Karpas-422 (cell line): ENCODE measurements at regions not wholly inside any gene's neighbourhood (a gene's known extent, or its start where the extent isn't known, plus 50 kb on each side); places are given as distances from the start of the nearest gene placed in this dataset.
"Not testable (repeated sequence)": the region's sequence is repeated elsewhere in the genome, so short reads cannot be mapped to it uniquely, and the experiment has no call there.

ENCODE experiments used
- DNase-seq: peaks from one replicate; pipeline ENCODE4 v3.0.0-alpha.2; 2015
- H2AFZ ChIP-seq: fragments of 200-600 bp; sonication (generic); 2 replicates; pipeline ENCODE4 v1.6.1; 2014; ENCODE audit warnings: antibody characterized with exemption, low read length, mixed read lengths
- H3K27ac ChIP-seq: fragments of 200-600 bp; sonication (generic); 2 replicates; pipeline ENCODE4 v1.5.1; 2014; ENCODE audit warnings: mild to moderate bottlenecking, low read length, moderate library complexity
- H3K27me3 ChIP-seq: fragments of 200-600 bp; sonication (generic); 2 replicates; pipeline ENCODE4 v1.6.1; 2014; ENCODE audit warnings: low read length, mixed read lengths
- H3K36me3 ChIP-seq: fragments of 200-600 bp; sonication (generic); 2 replicates; pipeline ENCODE4 v1.6.1; 2014; ENCODE audit warnings: low read length, mixed read lengths; ENCODE audit not compliant: insufficient read depth
- H3K4me1 ChIP-seq: fragments of 200-600 bp; sonication (generic); 2 replicates; pipeline ENCODE4 v1.6.1; 2014; ENCODE audit warnings: mild to moderate bottlenecking, low read length, mixed read lengths
- H3K4me2 ChIP-seq: fragments of 200-600 bp; sonication (generic); 2 replicates; pipeline ENCODE4 v1.6.1; 2014; ENCODE audit warnings: low read length, low read depth, mild to moderate bottlenecking; ENCODE audit not compliant: poor library complexity, severe bottlenecking
- H3K4me3 ChIP-seq: fragments of 200-600 bp; sonication (generic); 2 replicates; pipeline ENCODE4 v1.5.1; 2014; ENCODE audit warnings: mild to moderate bottlenecking, antibody characterized with exemption, low read length, mixed read lengths
- H3K79me2 ChIP-seq: fragments of 200-600 bp; sonication (generic); 2 replicates; pipeline ENCODE4 v1.6.1; 2014; ENCODE audit warnings: mild to moderate bottlenecking, low read length, mixed read lengths
- H3K9ac ChIP-seq: fragments of 200-600 bp; sonication (generic); 2 replicates; pipeline ENCODE4 v1.6.0; 2014; ENCODE audit warnings: low read length
- H3K9me2 ChIP-seq: fragments of 200-600 bp; sonication (generic), shearing (Covaris generic); replicated peaks from 2 replicates; pipeline ENCODE4 v1.6.0; 2014; ENCODE audit warnings: mild to moderate bottlenecking, low read length, moderate library complexity; ENCODE audit not compliant: insufficient read depth
- H3K9me3 ChIP-seq: fragments of 300-700, 200-600 bp; sonication (generic); 2 replicates; pipeline ENCODE4 v1.6.1; 2014; ENCODE audit warnings: low read length, mixed read lengths
- H4K20me1 ChIP-seq: fragments of 200-600 bp; sonication (generic); 2 replicates; pipeline ENCODE4 v1.6.1; 2014; ENCODE audit warnings: mild to moderate bottlenecking, antibody characterized with exemption, low read length, low read depth; ENCODE audit not compliant: insufficient read depth

DNA sequence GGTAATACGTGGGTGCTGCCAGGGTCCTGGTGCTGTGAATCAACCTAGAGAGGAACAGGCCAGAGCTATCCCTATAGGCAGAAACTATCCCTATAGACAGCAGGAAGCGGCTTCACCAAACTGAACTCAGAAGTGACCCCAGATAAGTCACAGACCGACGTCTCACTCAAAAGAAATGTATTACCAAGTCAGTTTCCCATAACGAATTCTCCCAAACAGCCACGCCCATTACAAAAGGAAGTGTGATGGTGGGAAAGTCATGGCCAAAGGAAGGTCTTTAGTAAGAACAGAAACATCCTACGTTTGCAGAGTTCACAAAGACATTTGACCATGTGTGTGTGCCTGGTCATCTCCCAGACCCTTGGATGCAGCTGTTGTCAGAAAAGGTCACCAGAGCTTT, 470.8 kb upstream of the ADARB2 start:
- H2AFZ ChIP-seq = no peak overlapping the region

DNA sequence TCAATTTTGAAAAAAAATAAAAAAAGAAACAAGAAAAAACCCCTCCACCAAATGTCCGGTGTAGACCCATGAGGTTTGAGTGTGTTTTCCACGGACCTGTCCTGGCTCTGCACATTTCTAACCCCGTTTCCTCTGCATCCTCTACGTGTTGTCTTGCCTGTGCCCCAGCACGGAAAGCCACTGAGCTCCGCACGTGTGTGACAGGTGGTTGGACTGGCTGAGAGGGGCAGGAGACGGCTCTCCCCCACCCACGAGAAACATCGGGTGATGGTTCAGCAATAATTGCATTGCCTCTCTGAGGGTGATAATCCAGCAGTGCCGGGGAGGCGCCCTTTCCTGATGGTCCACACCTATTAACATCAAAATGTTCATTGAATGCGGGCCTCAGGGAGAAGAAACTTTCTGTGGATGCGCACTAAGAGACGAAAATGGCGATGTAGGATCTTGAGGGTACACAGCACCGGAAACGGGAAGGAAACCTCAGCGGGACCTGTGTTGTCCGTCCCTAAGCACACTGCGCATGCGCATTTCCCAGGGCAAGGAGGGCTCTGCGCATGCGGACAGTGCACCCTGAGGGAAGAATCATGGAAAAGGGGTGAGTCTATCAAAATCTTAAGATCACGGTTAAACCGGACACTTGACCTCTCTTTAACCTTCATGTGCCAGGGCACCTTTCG, 470.1 kb upstream of the ADARB2 start:
- Histone ChIP-seq H3K9me3 (no peaks in the 10 kb centered on the region), H2AFZ (no peak overlapping the region), H3K79me2 (no peaks in the 10 kb centered on the region), H3K27ac (no peak overlapping the region), H3K27me3 (no peaks in the 10 kb centered on the region), H3K9me2 (no peaks in the 10 kb centered on the region), H3K4me2 (no peak overlapping the region), H3K4me3 (no peak overlapping the region), H4K20me1 (no peaks in the 10 kb centered on the region), H3K9ac (no peak overlapping the region), H3K36me3 (no peaks in the 10 kb centered on the region), H3K4me1 (no peaks in the 10 kb centered on the region)
- DNase-seq = no peak

More for the DNA sequence above, 470.8 kb upstream of the ADARB2 start:
- no peak for DNase-seq
- Histone ChIP-seq H3K4me1 (no peaks in the 10 kb centered on the region), H3K9me2 (no peaks in the 10 kb centered on the region), H3K4me2 (no peak overlapping the region), H3K9me3 (no peaks in the 10 kb centered on the region), H3K27me3 (no peaks in the 10 kb centered on the region), H3K4me3 (no peak overlapping the region), H4K20me1 (no peaks in the 10 kb centered on the region), H3K79me2 (no peaks in the 10 kb centered on the region), H3K27ac (no peak overlapping the region), H3K36me3 (no peaks in the 10 kb centered on the region), H3K9ac (no peak overlapping the region)

DNA sequence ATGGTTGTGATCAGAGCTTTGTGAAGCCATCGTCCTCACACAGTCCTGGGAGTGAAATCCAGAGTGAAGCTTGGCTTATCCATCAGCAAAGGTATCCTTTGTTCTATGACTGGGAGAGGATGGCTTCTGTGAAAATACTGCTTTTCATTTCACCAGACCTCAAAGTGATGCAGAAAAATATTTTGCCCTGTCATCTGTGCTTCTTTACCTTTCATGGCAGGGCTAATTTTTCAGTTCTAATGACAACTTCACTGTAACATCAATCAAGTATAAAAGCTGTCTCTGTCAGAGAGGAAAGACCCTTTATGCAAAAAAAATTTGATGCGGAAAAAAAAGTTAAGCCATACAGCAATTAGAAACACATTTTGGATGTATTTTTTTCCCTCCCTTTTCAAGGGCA, 468.1 kb upstream of the ADARB2 start:
- H3K9me2 ChIP-seq = no peaks in the 10 kb centered on the region
- H3K4me1 ChIP-seq = no peaks in the 10 kb centered on the region
- no peak overlapping the region for H2AFZ ChIP-seq
- H3K4me3 ChIP-seq = no peak overlapping the region
- no peak for DNase-seq
- H3K9ac ChIP-seq = no peak overlapping the region
- H4K20me1 ChIP-seq = no peaks in the 10 kb centered on the region
- H3K27me3 ChIP-seq = no peaks in the 10 kb centered on the region
- no peaks in the 10 kb centered on the region for H3K79me2 ChIP-seq
- H3K9me3 ChIP-seq = no peaks in the 10 kb centered on the region
- H3K27ac ChIP-seq = no peak overlapping the region
- no peak overlapping the region for H3K4me2 ChIP-seq
- no peaks in the 10 kb centered on the region for H3K36me3 ChIP-seq

DNA sequence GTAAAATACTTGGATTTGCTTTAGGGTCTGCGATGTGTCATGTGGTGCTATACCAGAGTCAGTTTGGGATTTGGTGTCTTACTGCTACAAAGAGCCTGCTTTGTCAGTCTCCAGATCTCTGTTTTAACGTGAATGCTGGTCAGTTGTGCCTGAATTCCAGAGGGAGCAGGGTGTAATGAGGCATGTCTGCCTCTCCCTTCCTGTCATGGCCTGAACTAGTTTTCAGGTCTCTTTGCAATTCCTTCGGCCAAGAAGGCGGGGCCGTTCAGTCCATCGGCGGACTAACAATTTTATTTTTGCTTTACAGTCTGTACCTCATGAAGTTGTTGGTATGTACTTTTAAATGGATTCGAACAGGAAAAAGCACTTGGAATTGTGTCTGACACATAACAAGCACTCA, 465.1 kb upstream of the ADARB2 start:
- no peak overlapping the region for H3K4me3 ChIP-seq
- H3K4me1 ChIP-seq = no peaks in the 10 kb centered on the region
- H2AFZ ChIP-seq = no peak overlapping the region
- H4K20me1 ChIP-seq = no peaks in the 10 kb centered on the region
- H3K79me2 ChIP-seq = no peaks in the 10 kb centered on the region
- no peaks in the 10 kb centered on the region for H3K27me3 ChIP-seq
- no peaks in the 10 kb centered on the region for H3K9me3 ChIP-seq
- H3K9me2 ChIP-seq = no peaks in the 10 kb centered on the region
- H3K27ac ChIP-seq = no peak overlapping the region
- DNase-seq = no peak
- no peak overlapping the region for H3K4me2 ChIP-seq
- H3K9ac ChIP-seq = no peak overlapping the region
- no peaks in the 10 kb centered on the region for H3K36me3 ChIP-seq

DNA sequence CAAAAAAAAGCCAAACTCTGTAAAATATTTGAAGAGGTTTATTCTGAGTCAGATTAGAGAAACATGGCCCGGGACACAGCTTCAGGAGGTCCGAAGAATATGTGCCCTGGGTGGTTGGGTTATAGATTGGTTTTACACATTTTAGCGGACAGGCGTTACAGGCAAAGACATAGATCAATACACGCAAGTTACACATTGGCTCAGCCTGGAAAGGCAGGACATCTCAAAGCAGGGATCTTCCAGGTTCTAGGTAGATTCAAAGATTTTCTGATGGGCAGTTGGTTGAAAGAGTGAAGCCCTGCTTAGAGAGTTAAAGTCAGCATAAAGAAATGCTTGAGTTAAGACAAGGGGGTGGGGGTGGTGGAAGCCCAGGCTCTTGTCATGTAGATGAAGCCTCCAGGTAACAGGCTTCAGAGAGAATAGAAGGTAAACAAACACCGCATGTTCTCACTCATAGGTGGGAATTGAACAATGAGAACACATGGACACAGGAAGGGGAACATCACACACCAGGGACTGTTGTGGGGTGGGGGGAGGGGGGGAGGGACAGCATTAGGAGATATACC, 464.3 kb upstream of the ADARB2 start:
- Histone ChIP-seq H3K27ac (no peak overlapping the region), H3K79me2 (no peaks in the 10 kb centered on the region), H3K4me3 (no peak overlapping the region), H3K9ac (no peak overlapping the region), H4K20me1 (no peaks in the 10 kb centered on the region), H3K36me3 (no peaks in the 10 kb centered on the region), H2AFZ (no peak overlapping the region), H3K27me3 (no peaks in the 10 kb centered on the region), H3K9me3 (no peaks in the 10 kb centered on the region), H3K4me1 (no peaks in the 10 kb centered on the region), H3K9me2 (no peaks in the 10 kb centered on the region), H3K4me2 (no peak overlapping the region)
- no peak for DNase-seq

DNA sequence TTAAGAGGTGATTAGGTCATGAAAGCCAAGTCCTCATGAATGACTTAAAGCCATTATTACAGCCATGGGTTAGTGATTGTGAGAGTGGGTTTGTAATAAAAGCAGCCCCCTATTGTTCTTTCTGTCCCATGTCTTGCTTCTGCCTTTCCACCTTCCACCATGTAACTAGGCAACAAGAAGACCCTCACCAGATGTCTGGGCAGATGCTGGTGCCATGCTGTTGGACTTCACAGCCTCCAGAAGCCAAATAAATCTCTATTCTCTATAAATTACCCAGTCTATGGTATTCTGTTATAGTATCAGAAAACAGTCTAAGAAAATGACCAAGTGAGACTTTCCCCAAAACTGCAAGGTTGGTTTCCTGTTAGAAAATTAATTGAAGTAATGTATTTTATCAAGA, 460.3 kb upstream of the ADARB2 start:
- H2AFZ ChIP-seq = no peak overlapping the region
- no peak overlapping the region for H3K4me3 ChIP-seq
- H3K9me3 ChIP-seq = no peaks in the 10 kb centered on the region

DNA sequence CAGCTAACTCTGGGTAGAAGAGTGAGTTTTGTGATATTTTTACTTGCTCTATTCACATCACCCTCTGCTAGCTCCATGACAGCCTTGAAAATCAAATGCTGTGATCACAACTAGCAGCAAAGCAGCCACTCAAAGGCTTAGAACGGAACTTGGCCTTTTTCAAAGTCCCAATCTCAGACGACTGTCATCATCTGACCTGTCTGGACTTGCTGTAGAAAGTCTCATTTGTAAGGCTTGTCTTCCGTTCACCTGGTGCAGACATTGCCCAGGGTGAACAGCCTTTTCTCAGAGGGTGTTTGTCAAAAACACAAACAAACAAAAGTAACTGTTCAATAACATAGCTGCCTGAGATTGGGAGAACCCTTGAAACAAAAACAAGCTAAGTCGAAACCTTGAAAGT, 458.9 kb upstream of the ADARB2 start:
- H4K20me1 ChIP-seq = no peaks in the 10 kb centered on the region
- H3K27ac ChIP-seq = no peak overlapping the region
- no peaks in the 10 kb centered on the region for H3K9me3 ChIP-seq
- H2AFZ ChIP-seq = no peak overlapping the region
- no peaks in the 10 kb centered on the region for H3K27me3 ChIP-seq
- H3K9me2 ChIP-seq = no peaks in the 10 kb centered on the region
- no peak overlapping the region for H3K9ac ChIP-seq
- H3K4me2 ChIP-seq = no peak overlapping the region
- no peaks in the 10 kb centered on the region for H3K36me3 ChIP-seq
- H3K79me2 ChIP-seq = no peaks in the 10 kb centered on the region
- H3K4me1 ChIP-seq = no peaks in the 10 kb centered on the region
- DNase-seq = no peak
- H3K4me3 ChIP-seq = no peak overlapping the region

More for the DNA sequence above, 460.3 kb upstream of the ADARB2 start:
- no peak overlapping the region for H3K27ac ChIP-seq
- DNase-seq = no peak
- H3K4me1 ChIP-seq = no peaks in the 10 kb centered on the region
- no peaks in the 10 kb centered on the region for H3K9me2 ChIP-seq
- no peak overlapping the region for H3K9ac ChIP-seq
- no peaks in the 10 kb centered on the region for H3K79me2 ChIP-seq
- H4K20me1 ChIP-seq = no peaks in the 10 kb centered on the region
- H3K4me2 ChIP-seq = no peak overlapping the region
- H3K27me3 ChIP-seq = no peaks in the 10 kb centered on the region
- no peaks in the 10 kb centered on the region for H3K36me3 ChIP-seq

DNA sequence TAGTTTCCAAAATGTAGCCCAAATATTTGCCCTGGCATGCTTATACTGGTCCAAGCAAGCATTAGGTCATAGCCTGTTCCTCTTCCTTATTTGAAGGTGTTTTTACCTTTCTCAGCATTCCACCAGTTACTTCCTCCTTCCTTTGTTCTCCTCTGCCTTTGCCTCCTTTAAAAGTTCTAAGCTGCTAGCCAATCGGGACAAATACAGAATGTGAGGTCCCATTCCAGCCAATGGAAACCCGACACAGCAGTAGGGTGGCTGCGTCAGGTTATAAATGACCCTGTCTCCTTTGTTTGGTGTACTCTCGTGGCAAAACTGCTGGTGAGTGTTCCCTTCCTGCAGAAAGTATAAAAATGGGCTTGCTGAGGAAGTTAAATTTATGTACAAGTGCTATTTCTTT, 452.0 kb upstream of the ADARB2 start:
- H3K36me3 ChIP-seq, H3K27me3 ChIP-seq, H3K4me2 ChIP-seq, H3K9me3 ChIP-seq, H3K9ac ChIP-seq, H3K27ac ChIP-seq, H3K4me1 ChIP-seq, DNase-seq, H3K9me2 ChIP-seq, H2AFZ ChIP-seq, H3K79me2 ChIP-seq, H4K20me1 ChIP-seq, H3K4me3 ChIP-seq: not testable (repeated sequence)
